ENCODE measurements at regions not wholly inside any gene's neighbourhood (a gene's known extent, or its start where the extent isn't known, plus 50 kb on each side); places are given as distances from the start of the nearest gene placed in this dataset.

DNA sequence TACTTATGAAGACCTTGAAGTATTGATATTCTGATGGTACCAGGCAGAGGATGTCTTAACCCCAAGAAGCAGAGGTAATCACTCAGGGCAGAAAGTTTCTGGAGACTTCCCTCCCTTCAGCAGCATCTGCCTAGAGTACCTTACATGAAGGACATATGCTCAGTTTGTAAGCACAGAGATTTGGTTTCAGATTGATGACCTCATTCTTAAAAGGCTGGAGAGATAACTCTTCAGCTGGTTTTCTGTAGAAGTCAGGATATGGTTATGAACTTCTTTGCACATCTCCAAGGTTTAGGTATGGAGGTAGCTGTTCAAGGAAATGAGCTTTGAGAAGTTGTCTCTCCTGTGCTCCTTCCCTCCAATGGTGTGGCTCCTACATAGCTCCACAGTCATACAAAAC lies 148.7 kb downstream of the HHIPL2 start:
- TF ChIP-seq, protein P1, sequence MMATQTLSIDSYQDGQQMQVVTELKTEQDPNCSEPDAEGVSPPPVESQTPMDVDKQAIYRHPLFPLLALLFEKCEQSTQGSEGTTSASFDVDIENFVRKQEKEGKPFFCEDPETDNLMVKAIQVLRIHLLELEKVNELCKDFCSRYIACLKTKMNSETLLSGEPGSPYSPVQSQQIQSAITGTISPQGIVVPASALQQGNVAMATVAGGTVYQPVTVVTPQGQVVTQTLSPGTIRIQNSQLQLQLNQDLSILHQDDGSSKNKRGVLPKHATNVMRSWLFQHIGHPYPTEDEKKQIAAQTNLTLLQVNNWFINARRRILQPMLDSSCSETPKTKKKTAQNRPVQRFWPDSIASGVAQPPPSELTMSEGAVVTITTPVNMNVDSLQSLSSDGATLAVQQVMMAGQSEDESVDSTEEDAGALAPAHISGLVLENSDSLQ (IDR thresholded peaks at IDR 0.05), result no peak
- TF ChIP-seq FOXA1 (IDR thresholded peaks at IDR 0.05), result no peak
- no peak for TF ChIP-seq ELF4 (IDR thresholded peaks at IDR 0.05)
- no peak for TF ChIP-seq LEF1 (IDR thresholded peaks at IDR 0.05; ENCODE audit: borderline replicate concordance)
- TF ChIP-seq FOXM1 (IDR thresholded peaks at IDR 0.05; ENCODE audit: borderline replicate concordance), result no peak
- no peak for TF ChIP-seq HDGF (IDR thresholded peaks at IDR 0.05; ENCODE audit: borderline replicate concordance)
- TF ChIP-seq L3MBTL2 (conservative IDR thresholded peaks at IDR 0.05), result no peak
- no peak for TF ChIP-seq ARNT (IDR thresholded peaks at IDR 0.05)
- no peak for TF ChIP-seq SP1 (IDR thresholded peaks at IDR 0.05)
- no peak for TF ChIP-seq SUZ12 (IDR thresholded peaks at IDR 0.05)
- TF ChIP-seq FOXK2 (IDR thresholded peaks at IDR 0.05), result no peak
- no peak for TF ChIP-seq ZNF384 (IDR thresholded peaks at IDR 0.05)
- TF ChIP-seq TARDBP (IDR thresholded peaks at IDR 0.05), result no peak
